ENCODE measurements at regions not wholly inside any gene's neighbourhood (a gene's known extent, or its start where the extent isn't known, plus 50 kb on each side); places are given as distances from the start of the nearest gene placed in this dataset.

GRCh38 chr10:129342385-129342784, 124.7 kb upstream of the MGMT start:
- TF ChIP-seq CTCF (conservative IDR thresholded peaks at IDR 0.05): no peak

GRCh38 chr10:129343141-129343540, 123.9 kb upstream of the MGMT start:
- TF ChIP-seq CTCF (conservative IDR thresholded peaks at IDR 0.05): no peak
- no peak overlapping the region for H3K27ac ChIP-seq

More at GRCh38 chr10:129342385-129342784, 124.7 kb upstream of the MGMT start:
- H3K27ac ChIP-seq: no peak overlapping the region

- TF ChIP-seq CTCF (conservative IDR thresholded peaks at IDR 0.05): no peak
- H3K27ac ChIP-seq: no peak overlapping the region
Observed at GRCh38 chr10:129344103-129344502, 122.9 kb upstream of the MGMT start.

- no peak overlapping the region for H3K27ac ChIP-seq
- no peak for TF ChIP-seq CTCF (conservative IDR thresholded peaks at IDR 0.05)
Observed at GRCh38 chr10:129344731-129345355, 122.2 kb upstream of the MGMT start.

GRCh38 chr10:129345763-129346162, 121.3 kb upstream of the MGMT start:
- no peak for TF ChIP-seq CTCF (conservative IDR thresholded peaks at IDR 0.05)
- no peak overlapping the region for H3K27ac ChIP-seq

- no peak overlapping the region for H3K27ac ChIP-seq
- TF ChIP-seq CTCF (conservative IDR thresholded peaks at IDR 0.05): no peak
Observed at GRCh38 chr10:129350690-129351089, 116.4 kb upstream of the MGMT start.

- H3K27ac ChIP-seq: no peak overlapping the region
- TF ChIP-seq CTCF (conservative IDR thresholded peaks at IDR 0.05): no peak
Observed at GRCh38 chr10:129353101-129353500, 113.9 kb upstream of the MGMT start.
